IgD-negative memory B cell (primary cell): ENCODE measurements at regions not wholly inside any gene's neighbourhood (a gene's known extent, or its start where the extent isn't known, plus 50 kb on each side); places are given as distances from the start of the nearest gene placed in this dataset.
"Not testable (repeated sequence)": the region's sequence is repeated elsewhere in the genome, so short reads cannot be mapped to it uniquely, and the experiment has no call there.

Experiments used
- H3K27ac Mint-ChIP-seq, 3 donors: one replicate each; pipeline ENCODE4 v1.8.0; 2020 to 2022; ENCODE audit warnings: mild to moderate bottlenecking in 3 of 3, mixed read lengths in 3 of 3, moderate library complexity in 1 of 3
- H3K27me3 Mint-ChIP-seq: one replicate; pipeline ENCODE4 v1.8.0; 2021; ENCODE audit warnings: mixed read lengths
- H3K36me3 Mint-ChIP-seq: one replicate; pipeline ENCODE4 v1.8.0; 2020; ENCODE audit warnings: mild to moderate bottlenecking, mixed read lengths
- H3K4me1 Mint-ChIP-seq, 3 donors: one replicate each; pipeline ENCODE4 v1.8.0; 2020 to 2022; ENCODE audit warnings: mixed read lengths in 3 of 3, mild to moderate bottlenecking in 1 of 3
- H3K4me3 Mint-ChIP-seq, 4 donors: one replicate each; pipeline ENCODE4 v1.8.0; 2020 to 2022; ENCODE audit warnings: mild to moderate bottlenecking in 4 of 4, mixed read lengths in 4 of 4, moderate library complexity in 3 of 4
- H3K9me3 Mint-ChIP-seq, 3 donors: one replicate each; pipeline ENCODE4 v1.8.0; 2020 to 2021; ENCODE audit warnings: mixed read lengths in 3 of 3, mild to moderate bottlenecking in 1 of 3

GRCh38 chr11:90448256-90448655 lies 225.4 kb upstream of the CHORDC1 start:
- H3K4me1 Mint-ChIP-seq: no peaks in the 10 kb centered on the region
- no peak overlapping the region for H3K27ac Mint-ChIP-seq
- H3K27me3 Mint-ChIP-seq: no peaks in the 10 kb centered on the region
- peaks cover 1% of the 10 kb centered on the region for H3K36me3 Mint-ChIP-seq
- H3K4me3 Mint-ChIP-seq: no peak overlapping the region
- H3K9me3 Mint-ChIP-seq: peaks cover 0 to 2% (median 0%) of the 10 kb centered on the region in 3 donors

- no peaks in the 10 kb centered on the region for H3K27me3 Mint-ChIP-seq
These were observed 224.8 kb upstream of the CHORDC1 start for GRCh38 chr11:90447618-90448017.

GRCh38 chr11:90446207-90446606 lies 223.4 kb upstream of the CHORDC1 start:
- Mint-ChIP-seq H3K4me1 (no peaks in the 10 kb centered on the region), H3K9me3 (peaks cover 0 to 2% (median 0%) of the 10 kb centered on the region in 3 donors), H3K27me3 (no peaks in the 10 kb centered on the region), H3K36me3 (peaks cover 1% of the 10 kb centered on the region), H3K27ac (no peak overlapping the region), H3K4me3 (no peak overlapping the region)

More at GRCh38 chr11:90447618-90448017, 224.8 kb upstream of the CHORDC1 start:
- H3K9me3 Mint-ChIP-seq: peaks cover 0 to 2% (median 0%) of the 10 kb centered on the region in 3 donors
- H3K27ac Mint-ChIP-seq: no peak overlapping the region
- peaks cover 1% of the 10 kb centered on the region for H3K36me3 Mint-ChIP-seq
- no peaks in the 10 kb centered on the region for H3K4me1 Mint-ChIP-seq
- no peak overlapping the region for H3K4me3 Mint-ChIP-seq

GRCh38 chr11:90438069-90438468 lies 215.2 kb upstream of the CHORDC1 start:
- no peak overlapping the region for H3K4me3 Mint-ChIP-seq
- no peaks in the 10 kb centered on the region for H3K9me3 Mint-ChIP-seq
- no peaks in the 10 kb centered on the region for H3K36me3 Mint-ChIP-seq
- no peaks in the 10 kb centered on the region for H3K4me1 Mint-ChIP-seq
- H3K27me3 Mint-ChIP-seq: no peaks in the 10 kb centered on the region
- H3K27ac Mint-ChIP-seq: no peak overlapping the region

- H3K4me3 Mint-ChIP-seq: no peak overlapping the region
- no peaks in the 10 kb centered on the region for H3K27me3 Mint-ChIP-seq
- no peaks in the 10 kb centered on the region for H3K36me3 Mint-ChIP-seq
- no peak overlapping the region for H3K27ac Mint-ChIP-seq
- H3K4me1 Mint-ChIP-seq: no peaks in the 10 kb centered on the region
- no peaks in the 10 kb centered on the region for H3K9me3 Mint-ChIP-seq
These were observed 212.0 kb upstream of the CHORDC1 start for GRCh38 chr11:90434858-90435257.

- no peaks in the 10 kb centered on the region for H3K36me3 Mint-ChIP-seq
These were observed 206.0 kb upstream of the CHORDC1 start for GRCh38 chr11:90428836-90429235.

GRCh38 chr11:90426442-90426841 lies 203.6 kb upstream of the CHORDC1 start:
- no peak overlapping the region for H3K4me3 Mint-ChIP-seq
- H3K9me3 Mint-ChIP-seq: peaks cover 1 to 5% (median 4%) of the 10 kb centered on the region in 3 donors
- H3K27ac Mint-ChIP-seq: no peak overlapping the region
- H3K27me3 Mint-ChIP-seq: no peaks in the 10 kb centered on the region
- peaks cover 0 to 2% (median 0%) of the 10 kb centered on the region in 3 donors for H3K4me1 Mint-ChIP-seq
- no peaks in the 10 kb centered on the region for H3K36me3 Mint-ChIP-seq

More at GRCh38 chr11:90428836-90429235, 206.0 kb upstream of the CHORDC1 start:
- no peak overlapping the region for H3K4me3 Mint-ChIP-seq
- H3K9me3 Mint-ChIP-seq: peaks cover 0 to 3% (median 1%) of the 10 kb centered on the region in 3 donors
- no peak overlapping the region for H3K27ac Mint-ChIP-seq
- peaks cover 0 to 2% (median 0%) of the 10 kb centered on the region in 3 donors for H3K4me1 Mint-ChIP-seq
- no peaks in the 10 kb centered on the region for H3K27me3 Mint-ChIP-seq

GRCh38 chr11:90423378-90423777 lies 200.5 kb upstream of the CHORDC1 start:
- H3K36me3 Mint-ChIP-seq: no peaks in the 10 kb centered on the region
- peaks cover 1 to 5% (median 4%) of the 10 kb centered on the region in 3 donors for H3K9me3 Mint-ChIP-seq
- no peaks in the 10 kb centered on the region for H3K27me3 Mint-ChIP-seq
- H3K27ac Mint-ChIP-seq: no peak overlapping the region
- peaks cover 0 to 2% (median 0%) of the 10 kb centered on the region in 3 donors for H3K4me1 Mint-ChIP-seq
- H3K4me3 Mint-ChIP-seq: no peak overlapping the region

GRCh38 chr11:90422787-90423186 lies 199.9 kb upstream of the CHORDC1 start:
- not testable (repeated sequence) for H3K4me3 Mint-ChIP-seq, H3K27ac Mint-ChIP-seq, H3K4me1 Mint-ChIP-seq, H3K9me3 Mint-ChIP-seq, H3K36me3 Mint-ChIP-seq, H3K27me3 Mint-ChIP-seq

- peaks cover 0 to 2% (median 0%) of the 10 kb centered on the region in 3 donors for H3K9me3 Mint-ChIP-seq
- H3K4me1 Mint-ChIP-seq: no peaks in the 10 kb centered on the region
- no peak overlapping the region for H3K27ac Mint-ChIP-seq
- H3K4me3 Mint-ChIP-seq: no peak overlapping the region
- H3K36me3 Mint-ChIP-seq: no peaks in the 10 kb centered on the region
- H3K27me3 Mint-ChIP-seq: no peaks in the 10 kb centered on the region
These were observed 191.4 kb upstream of the CHORDC1 start for GRCh38 chr11:90414221-90414620.

GRCh38 chr11:90407350-90407749 lies 184.5 kb upstream of the CHORDC1 start:
- Mint-ChIP-seq H3K4me1 (no peaks in the 10 kb centered on the region), H3K36me3 (no peaks in the 10 kb centered on the region), H3K27me3 (no peaks in the 10 kb centered on the region), H3K9me3 (peaks cover 2 to 4% (median 3%) of the 10 kb centered on the region in 3 donors), H3K27ac (no peak overlapping the region), H3K4me3 (no peak overlapping the region)

- Mint-ChIP-seq H3K4me1 (no peaks in the 10 kb centered on the region), H3K9me3 (peaks cover 0 to 5% (median 2%) of the 10 kb centered on the region in 3 donors), H3K27ac (no peak overlapping the region), H3K36me3 (peaks cover 2% of the 10 kb centered on the region), H3K4me3 (no peak overlapping the region), H3K27me3 (peaks cover 2% of the 10 kb centered on the region)
These were observed 169.8 kb upstream of the CHORDC1 start for GRCh38 chr11:90392692-90393091.

GRCh38 chr11:90391756-90392155 lies 168.9 kb upstream of the CHORDC1 start:
- Mint-ChIP-seq H3K27ac (no peak overlapping the region), H3K4me1 (no peaks in the 10 kb centered on the region), H3K4me3 (no peak overlapping the region), H3K27me3 (peaks cover 2% of the 10 kb centered on the region), H3K9me3 (peaks cover under 1 to 5% (median 2%) of the 10 kb centered on the region in 3 donors), H3K36me3 (peaks cover 2% of the 10 kb centered on the region)

- H3K27me3 Mint-ChIP-seq: peaks cover 1% of the 10 kb centered on the region
- H3K27ac Mint-ChIP-seq: no peak overlapping the region
- H3K36me3 Mint-ChIP-seq: no peaks in the 10 kb centered on the region
- H3K4me1 Mint-ChIP-seq: no peaks in the 10 kb centered on the region
- H3K9me3 Mint-ChIP-seq: peaks cover 0 to 3% (median 1%) of the 10 kb centered on the region in 3 donors
- H3K4me3 Mint-ChIP-seq: no peak overlapping the region
These were observed 157.4 kb upstream of the CHORDC1 start for GRCh38 chr11:90380206-90380605.

- Mint-ChIP-seq H3K27ac (no peak overlapping the region), H3K9me3 (peaks cover 0 to 3% (median 0%) of the 10 kb centered on the region in 3 donors), H3K36me3 (no peaks in the 10 kb centered on the region), H3K27me3 (no peaks in the 10 kb centered on the region), H3K4me1 (no peaks in the 10 kb centered on the region), H3K4me3 (no peak overlapping the region)
These were observed 151.1 kb upstream of the CHORDC1 start for GRCh38 chr11:90373971-90374370.

GRCh38 chr11:90364527-90364926 lies 141.7 kb upstream of the CHORDC1 start:
- Mint-ChIP-seq H3K4me1 (no peaks in the 10 kb centered on the region), H3K36me3 (no peaks in the 10 kb centered on the region), H3K4me3 (no peak overlapping the region), H3K27ac (no peak overlapping the region), H3K9me3 (no peaks in the 10 kb centered on the region), H3K27me3 (no peaks in the 10 kb centered on the region)
